Neural progenitor cell (in vitro differentiated cells): ENCODE measurements at regions not wholly inside any gene's neighbourhood (a gene's known extent, or its start where the extent isn't known, plus 50 kb on each side); places are given as distances from the start of the nearest gene placed in this dataset.

ENCODE experiments used
- DNase-seq: peaks from one replicate; pipeline ENCODE4 v3.0.0-alpha.2; 2016; ENCODE audit warnings: low spot score
- H2AFZ ChIP-seq: fragments of 200-600 bp; sonication (generic); replicated peaks from 2 replicates; pipeline ENCODE4 v1.6.1; 2016; ENCODE audit warnings: antibody characterized with exemption
- H3F3A ChIP-seq: fragments of 200-600 bp; sonication (generic); 2 replicates; pipeline ENCODE4 v1.6.1; 2016; ENCODE audit warnings: antibody characterized with exemption, low read depth
- H3K27ac ChIP-seq: fragments of 200-600 bp; sonication (generic); 2 replicates; pipeline ENCODE4 v1.5.1; 2016; ENCODE audit warnings: mild to moderate bottlenecking
- H3K27me3 ChIP-seq: fragments of 200-600 bp; sonication (generic); 2 replicates; pipeline ENCODE4 v1.6.1; 2016; ENCODE audit warnings: mild to moderate bottlenecking, moderate library complexity
- H3K36me3 ChIP-seq: fragments of 200-600 bp; sonication (generic); 2 replicates; pipeline ENCODE4 v1.5.1; 2016
- H3K4me1 ChIP-seq: fragments of 200-600 bp; sonication (generic); 2 replicates; pipeline ENCODE4 v1.6.1; 2016; ENCODE audit warnings: mixed run types
- H3K4me2 ChIP-seq: fragments of 200-600 bp; sonication (generic); 2 replicates; pipeline ENCODE4 v1.6.1; 2016
- H3K4me3 ChIP-seq: fragments of 200-600 bp; sonication (generic); 2 replicates; pipeline ENCODE4 v1.5.1; 2016
- H3K79me2 ChIP-seq: fragments of 200-600 bp; sonication (generic); 2 replicates; pipeline ENCODE4 v1.6.1; 2016; ENCODE audit warnings: low read depth
- H3K9ac ChIP-seq: fragments of 200-600 bp; sonication (generic); 2 replicates; pipeline ENCODE4 v1.6.1; 2016
- H3K9me3 ChIP-seq: fragments of 200-600 bp; sonication (generic); 2 replicates; pipeline ENCODE4 v1.5.1; 2016; ENCODE audit warnings: low read depth
- H4K20me1 ChIP-seq: fragments of 200-600 bp; sonication (generic); 2 replicates; pipeline ENCODE4 v1.6.1; 2016; ENCODE audit warnings: low read depth
- H3K27ac Mint-ChIP-seq: 3 replicates; pipeline ENCODE4 v1.8.0; 2021; ENCODE audit warnings: mixed read lengths
- H3K27me3 Mint-ChIP-seq: 2 replicates; pipeline ENCODE4 v1.8.0; 2022; ENCODE audit warnings: low read depth, mild to moderate bottlenecking, inconsistent platforms, moderate library complexity, mixed read lengths; ENCODE audit not compliant: insufficient read depth
- H3K36me3 Mint-ChIP-seq: 3 replicates; pipeline ENCODE4 v1.8.0; 2021; ENCODE audit warnings: mixed read lengths
- H3K4me1 Mint-ChIP-seq: 3 replicates; pipeline ENCODE4 v1.8.0; 2021; ENCODE audit warnings: mixed read lengths
- H3K4me3 Mint-ChIP-seq: 3 replicates; pipeline ENCODE4 v1.8.0; 2021; ENCODE audit warnings: mild to moderate bottlenecking, moderate library complexity, mixed read lengths
- H3K9me3 Mint-ChIP-seq: 3 replicates; pipeline ENCODE4 v1.8.0; 2020; ENCODE audit warnings: mixed read lengths
- CTCF ChIP-seq: fragments of 200-600 bp; sonication (generic); IDR thresholded peaks from 2 replicates; pipeline ENCODE4 v1.5.1; 2017; ENCODE audit warnings: antibody characterized with exemption, mild to moderate bottlenecking
- EZH2 ChIP-seq: fragments of 200-600 bp; sonication (generic); IDR thresholded peaks from 2 replicates; pipeline ENCODE4 v1.6.1; 2017; ENCODE audit warnings: antibody characterized with exemption, mild to moderate bottlenecking, moderate library complexity
- EZH2phosphoT487 ChIP-seq: fragments of 200-600 bp; sonication (generic); IDR thresholded peaks from 2 replicates; pipeline ENCODE4 v1.6.1; 2017; ENCODE audit warnings: antibody characterized with exemption

DNA sequence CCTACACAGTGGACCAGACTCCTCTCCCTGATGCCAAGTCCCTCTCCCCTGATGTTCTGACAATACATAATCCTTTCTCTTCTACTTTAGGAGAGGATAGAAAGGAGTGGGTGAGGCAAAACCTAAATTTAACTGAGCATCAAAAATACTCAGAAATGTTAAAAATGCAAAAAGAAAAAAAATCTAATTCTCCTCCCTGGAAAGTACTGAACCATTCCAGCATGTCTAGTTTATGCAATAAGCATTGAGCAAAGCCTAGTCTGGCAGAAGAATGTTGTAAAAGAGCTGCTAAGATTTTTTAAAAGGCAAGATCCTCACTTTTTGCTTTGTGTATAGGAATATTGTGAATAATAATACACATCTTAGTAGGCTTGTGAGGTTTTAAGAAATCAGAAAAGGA is 116.6 kb upstream of the STXBP5 start:
- no peaks in the 10 kb centered on the region for H3K27me3 Mint-ChIP-seq
- H3K4me2 ChIP-seq = no peak overlapping the region
- no peak overlapping the region for H3K4me3 Mint-ChIP-seq
- H3K36me3 ChIP-seq = no peaks in the 10 kb centered on the region
- TF ChIP-seq CTCF = no peak
- no peak for TF ChIP-seq EZH2
- no peak for TF ChIP-seq EZH2phosphoT487
- no peaks in the 10 kb centered on the region for H3K27me3 ChIP-seq
- no peaks in the 10 kb centered on the region for H3K4me1 ChIP-seq
- no peak for DNase-seq
- no peak overlapping the region for H3K27ac Mint-ChIP-seq
- H3K36me3 Mint-ChIP-seq = no peaks in the 10 kb centered on the region
- H3K9me3 ChIP-seq = no peaks in the 10 kb centered on the region
- no peaks in the 10 kb centered on the region for H3K79me2 ChIP-seq
- H3K9me3 Mint-ChIP-seq = no peaks in the 10 kb centered on the region
- no peak overlapping the region for H2AFZ ChIP-seq
- H4K20me1 ChIP-seq = no peaks in the 10 kb centered on the region
- no peaks in the 10 kb centered on the region for H3K4me1 Mint-ChIP-seq
- no peak overlapping the region for H3K27ac ChIP-seq
- no peaks in the 10 kb centered on the region for H3F3A ChIP-seq
- H3K4me3 ChIP-seq = no peak overlapping the region
- H3K9ac ChIP-seq = no peak overlapping the region

DNA sequence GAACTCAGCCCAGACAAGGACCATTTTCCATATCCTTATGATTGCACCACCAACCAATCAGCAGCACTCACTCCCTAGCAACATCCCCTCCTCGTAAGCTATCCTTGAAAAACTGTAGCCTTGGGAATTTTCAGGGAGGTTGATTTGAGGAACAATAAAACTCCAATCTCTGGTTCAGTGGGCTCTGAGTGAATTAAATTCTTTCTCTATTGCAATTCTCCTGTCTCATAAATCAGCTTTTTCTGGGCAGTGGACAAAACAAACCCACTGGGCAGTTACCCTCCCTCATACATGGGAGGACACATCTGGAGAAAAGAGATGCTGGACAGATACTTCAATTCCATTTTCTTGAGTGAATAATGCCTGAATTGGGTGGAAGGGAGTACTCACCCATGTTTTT is 115.4 kb upstream of the STXBP5 start:
- no peak overlapping the region for H2AFZ ChIP-seq
- H3K9ac ChIP-seq = no peak overlapping the region
- no peak overlapping the region for H3K4me2 ChIP-seq
- no peaks in the 10 kb centered on the region for H3F3A ChIP-seq
- Mint-ChIP-seq H3K27ac (no peak overlapping the region), H3K36me3 (no peaks in the 10 kb centered on the region), H3K4me3 (no peak overlapping the region), H3K27me3 (no peaks in the 10 kb centered on the region), H3K9me3 (no peaks in the 10 kb centered on the region), H3K4me1 (no peaks in the 10 kb centered on the region)
- no peaks in the 10 kb centered on the region for H3K79me2 ChIP-seq
- no peak overlapping the region for H3K27ac ChIP-seq
- no peak for TF ChIP-seq EZH2
- TF ChIP-seq CTCF = no peak
- TF ChIP-seq EZH2phosphoT487 = no peak
- H3K4me3 ChIP-seq = no peak overlapping the region
- no peaks in the 10 kb centered on the region for H3K9me3 ChIP-seq
- H3K4me1 ChIP-seq = no peaks in the 10 kb centered on the region
- no peaks in the 10 kb centered on the region for H3K36me3 ChIP-seq
- H4K20me1 ChIP-seq = no peaks in the 10 kb centered on the region
- no peak for DNase-seq
- no peaks in the 10 kb centered on the region for H3K27me3 ChIP-seq

DNA sequence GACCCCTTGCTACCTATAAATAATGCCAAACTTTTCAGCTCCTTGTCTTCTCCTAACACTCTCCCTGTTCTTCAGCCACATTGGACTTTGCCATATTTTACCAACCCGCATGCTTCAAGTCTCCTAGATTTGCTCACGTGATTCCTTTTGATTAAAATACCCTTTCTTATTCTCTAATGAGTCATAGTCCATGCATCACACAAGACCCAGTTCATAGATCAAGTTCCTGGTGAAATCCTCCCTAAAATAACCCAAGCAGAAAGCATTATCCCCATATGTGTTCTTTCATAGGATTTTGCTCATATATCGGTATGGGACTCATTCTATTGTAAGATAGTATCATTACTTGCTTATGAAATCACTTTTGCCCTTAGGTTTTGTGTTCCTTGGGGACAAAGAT is 108.9 kb upstream of the STXBP5 start:
- Histone ChIP-seq H3K9me3 (no peaks in the 10 kb centered on the region), H3K36me3 (no peaks in the 10 kb centered on the region), H3K79me2 (no peaks in the 10 kb centered on the region), H3K27me3 (no peaks in the 10 kb centered on the region), H3F3A (no peaks in the 10 kb centered on the region), H2AFZ (no peak overlapping the region), H3K9ac (no peak overlapping the region), H3K4me2 (no peak overlapping the region), H3K4me3 (no peak overlapping the region), H4K20me1 (no peaks in the 10 kb centered on the region), H3K4me1 (no peaks in the 10 kb centered on the region), H3K27ac (no peak overlapping the region)
- DNase-seq = no peak
- Mint-ChIP-seq H3K27ac (no peak overlapping the region), H3K27me3 (no peaks in the 10 kb centered on the region), H3K9me3 (no peaks in the 10 kb centered on the region), H3K4me3 (no peak overlapping the region), H3K36me3 (no peaks in the 10 kb centered on the region), H3K4me1 (no peaks in the 10 kb centered on the region)
- TF ChIP-seq CTCF (no peak), EZH2phosphoT487 (no peak), EZH2 (no peak)

- H3K36me3 ChIP-seq = no peaks in the 10 kb centered on the region
- H3K9me3 Mint-ChIP-seq = no peaks in the 10 kb centered on the region
- no peaks in the 10 kb centered on the region for H3K79me2 ChIP-seq
- no peak overlapping the region for H2AFZ ChIP-seq
- H3K4me3 Mint-ChIP-seq = no peak overlapping the region
- TF ChIP-seq CTCF = no peak
- TF ChIP-seq EZH2phosphoT487 = no peak
- no peak for TF ChIP-seq EZH2
- H3K4me1 ChIP-seq = no peaks in the 10 kb centered on the region
- no peak overlapping the region for H3K9ac ChIP-seq
- no peaks in the 10 kb centered on the region for H3K9me3 ChIP-seq
- no peak overlapping the region for H3K4me3 ChIP-seq
- H3K4me1 Mint-ChIP-seq = no peaks in the 10 kb centered on the region
- H3K27me3 Mint-ChIP-seq = no peaks in the 10 kb centered on the region
- no peak overlapping the region for H3K27ac Mint-ChIP-seq
- H3K36me3 Mint-ChIP-seq = no peaks in the 10 kb centered on the region
- no peaks in the 10 kb centered on the region for H3F3A ChIP-seq
- H3K4me2 ChIP-seq = no peak overlapping the region
- H4K20me1 ChIP-seq = no peaks in the 10 kb centered on the region
- no peak for DNase-seq
- no peak overlapping the region for H3K27ac ChIP-seq
- H3K27me3 ChIP-seq = no peaks in the 10 kb centered on the region
Measured at GRCh38 chr6:147099974-147100373, 104.2 kb upstream of the STXBP5 start.
